ENCODE measurements at regions not wholly inside any gene's neighbourhood (a gene's known extent, or its start where the extent isn't known, plus 50 kb on each side); places are given as distances from the start of the nearest gene placed in this dataset.

DNA sequence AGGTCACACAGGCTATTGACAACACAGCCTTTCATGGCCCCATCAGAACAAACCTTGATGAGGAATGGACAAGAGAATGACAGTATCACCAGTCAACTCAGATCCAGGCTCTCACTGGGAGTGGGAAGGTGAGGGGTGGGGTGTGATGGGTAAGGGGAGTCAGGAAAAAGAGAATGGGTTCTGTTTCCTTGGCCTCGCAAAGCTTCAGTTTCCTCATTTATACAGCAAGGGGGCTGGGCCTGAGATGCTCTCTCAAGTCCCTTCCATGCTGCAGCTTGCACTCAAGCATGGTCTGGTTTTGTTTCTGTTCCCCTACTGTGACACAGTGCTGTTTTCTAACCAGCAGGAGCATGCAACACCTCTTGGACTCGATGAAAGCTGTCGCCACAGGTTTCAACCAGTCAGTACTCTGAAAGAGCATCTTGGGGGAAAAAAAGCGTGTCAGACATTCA, 65.7 kb upstream of the IL12A start:
- DNase-seq: no peak

DNA sequence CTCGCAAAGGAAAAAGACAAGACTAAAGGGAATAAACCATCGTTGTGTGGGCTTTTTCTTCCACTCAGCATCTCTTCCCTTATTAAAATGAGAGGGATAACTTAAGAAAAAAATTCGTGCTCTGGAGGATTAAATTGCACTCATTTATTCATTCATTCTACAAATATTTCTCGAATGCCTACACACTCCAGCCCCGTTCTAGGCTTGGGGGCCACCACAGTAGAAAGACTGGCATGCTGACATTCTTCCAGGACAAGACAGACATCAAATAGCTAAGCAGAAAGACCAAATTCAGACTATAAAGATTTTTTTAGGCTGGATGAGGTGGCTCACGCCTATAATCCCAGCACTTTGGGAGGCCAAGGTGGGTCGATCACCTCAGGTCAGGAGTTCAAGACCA, 65.3 kb upstream of the IL12A start:
- DNase-seq: no peak

DNA sequence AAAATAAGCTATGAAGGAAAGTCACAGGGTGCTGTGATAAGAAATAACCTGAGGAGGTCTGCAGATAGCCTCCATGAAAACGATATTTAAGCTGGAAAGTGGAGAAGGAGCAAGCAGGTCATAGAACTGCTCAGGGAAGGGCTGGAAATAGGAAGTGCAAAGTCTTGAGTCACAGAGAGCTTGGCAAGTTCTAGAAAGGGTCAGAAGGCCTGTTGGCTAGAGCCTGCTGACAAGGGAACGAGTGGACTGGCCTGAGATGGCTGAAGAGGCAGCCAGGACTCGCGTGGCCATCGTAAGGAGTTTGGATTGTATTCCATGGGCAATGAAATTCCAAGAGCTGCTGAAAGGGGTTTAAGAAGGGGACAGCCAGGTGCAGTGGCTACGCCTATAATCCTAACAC, 64.7 kb upstream of the IL12A start:
- DNase-seq: no peak

DNA sequence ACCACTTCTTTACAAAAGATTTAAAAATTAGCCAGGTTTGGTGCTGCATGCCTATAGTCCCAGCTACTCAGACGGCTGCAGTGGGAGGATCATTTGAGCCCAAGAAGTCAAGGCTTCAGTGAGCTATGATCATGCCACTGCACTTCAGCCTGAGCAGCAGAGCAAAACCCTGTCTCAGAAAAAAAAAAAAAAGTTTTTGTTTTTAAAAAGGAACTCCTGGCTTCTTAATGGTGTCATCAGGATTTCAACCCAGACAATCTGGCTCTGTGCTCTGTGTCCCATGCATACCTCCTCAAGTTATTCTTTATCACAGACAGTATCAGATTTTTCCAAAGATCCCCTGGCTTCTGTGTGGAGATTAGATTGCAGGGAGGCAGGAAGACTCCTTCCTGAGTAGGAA, 64.2 kb upstream of the IL12A start:
- DNase-seq: no peak

DNA sequence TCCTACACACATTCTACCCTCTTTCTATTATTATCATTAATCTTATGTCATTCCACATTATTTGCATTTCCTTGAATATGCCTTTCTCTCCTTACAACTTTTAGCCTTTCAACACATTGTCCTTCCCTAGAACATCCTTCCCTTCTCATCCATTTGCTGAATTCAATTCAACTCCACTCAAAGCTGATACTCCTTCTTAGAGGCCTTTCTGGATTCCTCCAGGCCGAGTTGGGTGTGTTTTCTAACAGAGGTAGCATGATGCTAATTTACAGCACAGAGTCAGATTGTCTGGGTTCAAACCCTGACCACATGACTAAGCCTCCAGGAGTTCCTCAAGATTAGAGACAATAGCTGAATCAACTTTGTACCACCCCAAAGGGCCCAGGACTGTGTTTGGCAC, 63.4 kb upstream of the IL12A start:
- no peak for DNase-seq

DNA sequence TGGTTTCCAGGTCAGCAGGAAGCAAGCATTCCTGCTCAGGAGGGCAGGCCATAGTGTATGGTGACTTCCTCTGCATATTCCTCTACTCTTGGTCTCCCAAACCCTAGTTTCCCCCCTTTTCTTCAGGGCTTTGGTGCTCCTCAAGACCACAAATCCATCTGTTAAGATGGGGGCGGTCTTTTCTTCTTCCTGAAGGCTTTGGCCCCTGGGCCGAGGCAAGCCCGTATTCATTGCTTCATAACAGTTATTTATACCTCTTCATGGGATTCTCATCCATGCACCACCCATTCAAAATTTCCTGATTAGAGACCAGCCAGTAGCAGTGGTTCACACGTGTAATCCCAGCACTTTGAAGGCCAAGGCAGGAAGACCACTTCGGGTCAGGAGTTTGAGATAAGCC, 62.1 kb upstream of the IL12A start:
- DNase-seq: no peak

DNA sequence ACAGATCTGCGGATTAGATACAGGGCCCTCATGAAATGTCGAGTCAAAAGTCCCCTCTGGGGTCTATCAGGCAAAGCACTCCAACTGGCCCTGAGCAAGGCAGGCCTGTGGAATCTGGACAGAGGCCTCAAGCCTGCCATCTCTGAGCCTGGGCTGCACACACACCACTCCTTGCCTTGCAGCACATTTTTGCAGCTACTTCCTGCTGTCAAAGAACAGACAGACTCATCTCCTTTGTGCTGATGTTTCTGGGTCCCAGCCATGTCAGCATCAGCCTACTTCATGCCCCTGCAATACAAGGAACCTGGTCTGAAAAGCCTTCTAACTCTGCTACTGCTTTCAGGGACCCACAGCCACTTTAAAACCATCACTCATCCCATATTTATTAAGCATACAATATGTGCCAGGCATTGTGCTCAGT, 60.6 kb upstream of the IL12A start:
- no peak for DNase-seq

DNA sequence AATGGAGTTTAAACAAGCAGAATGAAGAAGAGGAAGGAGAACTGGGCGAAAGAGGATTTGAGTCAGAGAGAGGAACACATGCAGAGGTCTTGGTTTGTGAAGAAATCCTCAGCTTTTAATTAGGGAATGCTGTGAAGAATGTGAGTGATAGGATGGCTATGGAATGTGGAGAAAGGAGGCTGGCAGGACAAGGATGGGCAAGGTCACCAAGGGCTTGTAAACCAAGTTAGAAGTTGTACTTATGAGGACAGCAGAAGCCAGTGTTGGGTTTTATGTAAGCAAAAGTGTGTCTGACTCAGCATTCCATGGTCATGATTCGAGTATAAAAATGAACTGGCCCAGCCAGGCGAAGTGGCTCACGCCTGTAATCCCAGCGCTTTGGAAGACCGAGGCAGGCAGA, 60.0 kb upstream of the IL12A start:
- no peak for DNase-seq

DNA sequence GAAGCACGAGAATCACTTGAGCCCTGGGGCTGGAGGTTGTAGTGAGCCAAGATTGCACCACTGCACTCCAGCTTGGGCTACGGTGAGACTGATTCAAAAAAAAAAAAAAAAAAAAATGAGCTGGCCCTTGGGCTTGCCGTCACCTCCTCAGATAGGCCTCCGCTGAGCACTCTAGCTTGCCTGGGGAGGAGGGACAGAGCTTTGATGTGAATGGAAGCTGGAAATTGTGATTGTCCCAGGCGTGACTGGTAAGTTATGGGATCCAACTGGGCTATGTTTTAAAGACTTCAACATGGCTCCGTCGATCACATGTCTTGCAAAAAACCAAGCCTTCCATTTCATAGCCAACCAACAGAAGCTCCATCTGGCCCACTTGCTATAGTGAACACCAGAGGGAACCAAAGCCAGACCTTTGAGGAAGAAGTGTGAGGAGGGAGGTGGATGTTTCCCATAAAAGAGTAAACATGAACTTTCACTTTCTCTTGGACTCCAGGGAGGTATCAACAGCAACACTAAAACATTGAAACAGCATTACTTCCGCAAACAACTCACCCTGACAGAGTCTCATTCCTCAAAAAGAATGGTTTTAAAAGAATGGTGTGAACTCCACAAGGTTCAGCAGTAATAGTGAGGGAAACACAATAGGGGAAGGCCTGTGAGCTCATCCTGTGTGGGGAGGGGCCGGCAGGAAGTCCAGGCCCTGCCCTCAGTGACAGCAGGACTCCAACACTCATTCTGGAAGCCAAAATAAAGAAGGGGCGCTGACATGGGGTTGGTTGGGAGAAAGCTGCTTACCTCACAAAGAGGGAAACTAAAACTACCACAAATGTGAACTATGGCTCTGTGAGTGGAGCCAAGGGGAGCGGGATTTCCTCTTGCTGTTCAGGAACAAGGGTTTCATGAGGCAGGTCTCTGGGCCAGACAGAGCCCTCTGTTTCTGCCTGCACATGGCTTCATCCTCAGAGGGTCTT, 59.2 kb upstream of the IL12A start:
- DNase-seq: no peak

DNA sequence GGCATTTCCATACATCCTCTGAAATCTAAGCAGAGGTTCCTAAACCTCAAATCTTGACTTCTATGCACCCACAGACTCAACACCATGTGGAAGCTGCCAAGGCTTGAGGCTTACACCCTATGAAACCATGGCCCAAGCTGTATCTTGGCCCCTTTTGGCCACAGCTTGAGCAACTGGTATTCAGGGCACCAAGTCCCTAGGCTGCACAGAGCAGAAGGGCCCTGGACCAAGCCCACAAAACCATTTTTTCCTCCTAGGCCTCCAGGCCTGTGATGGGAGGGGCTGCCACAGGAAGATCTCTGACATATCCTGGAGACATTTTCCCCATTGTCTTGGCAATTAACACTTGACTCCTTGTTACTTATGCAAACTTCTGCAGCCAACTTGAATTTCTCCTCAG, 54.4 kb upstream of the IL12A start:
- no peak for DNase-seq

DNA sequence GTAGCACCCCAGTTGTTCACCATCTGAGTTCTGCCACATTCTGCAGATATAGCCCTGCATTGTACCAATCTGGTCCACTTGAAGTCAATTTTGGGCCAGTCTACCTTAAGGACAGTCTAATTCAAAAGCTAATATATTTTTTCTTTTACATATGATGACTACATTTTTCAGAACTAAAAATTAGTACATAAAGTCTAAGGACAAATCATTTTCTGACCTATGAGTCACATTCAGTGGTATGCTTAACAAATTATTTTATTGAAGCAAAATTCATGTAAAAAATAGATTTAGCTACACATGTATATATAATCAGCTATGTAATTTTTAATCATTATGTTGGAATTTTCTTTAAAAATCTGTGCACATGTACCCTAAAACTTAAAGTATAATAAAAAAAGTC, 52.1 kb upstream of the IL12A start:
- no peak for DNase-seq

DNA sequence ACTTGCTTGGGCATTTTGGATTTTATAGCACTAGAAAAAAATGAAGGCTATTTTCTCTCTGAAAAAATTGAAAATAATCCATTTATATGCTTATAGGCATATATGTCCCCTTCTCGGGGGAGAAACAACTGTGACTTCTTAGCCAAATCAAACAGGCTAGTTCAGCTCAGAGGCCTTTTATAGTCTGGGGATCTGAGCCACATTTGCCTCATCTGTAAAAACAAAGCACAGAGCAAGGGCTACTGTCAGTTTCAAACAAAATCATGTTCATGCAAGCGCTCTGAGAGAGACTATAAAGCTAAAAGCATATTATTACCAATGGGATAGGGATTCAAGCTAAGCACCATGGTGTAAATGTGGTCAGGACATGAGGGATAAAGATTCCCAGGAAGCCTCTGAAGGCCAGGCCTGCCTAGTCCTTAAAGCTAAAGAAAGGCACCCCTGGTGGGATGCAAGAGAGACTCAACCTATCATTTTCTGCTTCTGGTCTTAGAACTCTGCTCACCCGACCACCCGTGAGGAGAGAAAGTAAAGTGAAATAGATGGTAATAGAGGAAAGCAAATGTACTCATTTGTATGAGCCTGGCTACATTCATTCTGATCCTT, 51.0 kb upstream of the IL12A start:
- DNase-seq: no peak

DNA sequence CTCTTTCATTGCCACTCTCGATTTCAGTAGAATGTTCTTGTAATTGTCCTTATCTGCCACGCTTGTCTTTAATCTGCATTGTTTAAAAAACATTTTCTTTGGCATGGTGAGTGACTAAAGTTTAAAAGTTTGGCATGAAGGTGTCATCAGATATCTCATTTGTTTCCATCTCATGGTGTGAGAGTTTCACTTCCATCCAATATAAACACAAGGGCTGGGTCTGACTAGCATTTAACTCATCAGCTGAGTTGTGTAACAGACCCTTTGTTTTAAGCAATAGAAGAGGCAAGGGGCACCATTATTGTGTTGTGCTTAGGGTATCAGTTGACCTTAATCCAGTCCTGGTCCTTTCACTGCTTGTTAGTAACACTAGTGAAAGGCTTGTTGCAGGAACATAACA, 49.9 kb upstream of the IL12A start:
- no peak for DNase-seq

All from stimulated activated CD4-positive, alpha-beta T cell treated with anti-CD3 and anti-CD28 coated beads, Interleukin-2, amount 100 ng/mL, for 24 hours (primary cell).